DND-41 (cell line): ENCODE measurements at regions not wholly inside any gene's neighbourhood (a gene's known extent, or its start where the extent isn't known, plus 50 kb on each side); places are given as distances from the start of the nearest gene placed in this dataset.

Experiments used
- ATAC-seq: fragments of 200-7000 bp; cut with Tn5 transposase; 3 replicates; pipeline ENCODE4 v1.9.1; 2021; ENCODE audit warnings: low read depth; ENCODE audit not compliant: insufficient read depth
- DNase-seq: peaks from one replicate; pipeline ENCODE4 v3.0.0-alpha.2; 2020
- H2AFZ ChIP-seq: 2 replicates; pipeline ENCODE4 v1.6.0; 2012; ENCODE audit warnings: low read depth, low read length
- H3K27ac ChIP-seq: 2 replicates; pipeline ENCODE4 v1.5.1; 2012; ENCODE audit warnings: low read length, inconsistent platforms
- H3K27me3 ChIP-seq: fragments of 200-600 bp; sonication (generic); 2 replicates; pipeline ENCODE4 v1.6.0; 2012; ENCODE audit warnings: low read length, mild to moderate bottlenecking, inconsistent platforms; ENCODE audit not compliant: insufficient read depth, poor library complexity
- H3K36me3 ChIP-seq: 2 replicates; pipeline ENCODE4 v1.5.1; 2012; ENCODE audit warnings: low read length, inconsistent platforms; ENCODE audit not compliant: insufficient read depth
- H3K4me1 ChIP-seq: 2 replicates; pipeline ENCODE4 v1.5.1; 2012; ENCODE audit warnings: mild to moderate bottlenecking, low read length; ENCODE audit not compliant: insufficient read depth
- H3K4me2 ChIP-seq: 2 replicates; pipeline ENCODE4 v1.6.0; 2012; ENCODE audit warnings: mild to moderate bottlenecking, moderate library complexity, low read length, inconsistent platforms; ENCODE audit not compliant: insufficient read depth
- H3K4me3 ChIP-seq, 2 experiments: fragments of 200-600 bp in 1 of 2; shearing (Covaris generic) in 1 of 2; 2 replicates each; pipeline ENCODE4 v1.5.1; 2012 to 2016; ENCODE audit warnings: inconsistent platforms in 2 of 2, low read length in 2 of 2, mild to moderate bottlenecking in 2 of 2, low read depth in 1 of 2, moderate library complexity in 1 of 2
- H3K79me2 ChIP-seq: 2 replicates; pipeline ENCODE4 v1.6.0; 2012; ENCODE audit warnings: low read length, inconsistent platforms; ENCODE audit not compliant: insufficient read depth
- H3K9ac ChIP-seq: 2 replicates; pipeline ENCODE4 v1.6.0; 2012; ENCODE audit warnings: low read depth, mild to moderate bottlenecking, inconsistent platforms, low read length, moderate library complexity
- H3K9me3 ChIP-seq: 2 replicates; pipeline ENCODE4 v1.5.1; 2012; ENCODE audit warnings: low read length, moderate library complexity, mild to moderate bottlenecking, inconsistent platforms; ENCODE audit not compliant: insufficient read depth, severe bottlenecking
- H4K20me1 ChIP-seq: 2 replicates; pipeline ENCODE4 v1.6.0; 2012; ENCODE audit warnings: low read length; ENCODE audit not compliant: insufficient read depth
- EZH2 ChIP-seq: IDR thresholded peaks from 3 replicates; pipeline ENCODE4 v1.6.1; 2012; ENCODE audit warnings: borderline replicate concordance, low read depth, mild to moderate bottlenecking, moderate library complexity, low read length, inconsistent platforms; ENCODE audit not compliant: severe bottlenecking
- TF ChIP-seq, protein P1 (sequence below): IDR thresholded peaks from 2 replicates; pipeline ENCODE4 v1.5.1; 2012; ENCODE audit warnings: borderline replicate concordance, low read length, moderate library complexity, mild to moderate bottlenecking; ENCODE audit not compliant: poor library complexity, severe bottlenecking; ENCODE audit errors: extremely low read depth

DNA sequence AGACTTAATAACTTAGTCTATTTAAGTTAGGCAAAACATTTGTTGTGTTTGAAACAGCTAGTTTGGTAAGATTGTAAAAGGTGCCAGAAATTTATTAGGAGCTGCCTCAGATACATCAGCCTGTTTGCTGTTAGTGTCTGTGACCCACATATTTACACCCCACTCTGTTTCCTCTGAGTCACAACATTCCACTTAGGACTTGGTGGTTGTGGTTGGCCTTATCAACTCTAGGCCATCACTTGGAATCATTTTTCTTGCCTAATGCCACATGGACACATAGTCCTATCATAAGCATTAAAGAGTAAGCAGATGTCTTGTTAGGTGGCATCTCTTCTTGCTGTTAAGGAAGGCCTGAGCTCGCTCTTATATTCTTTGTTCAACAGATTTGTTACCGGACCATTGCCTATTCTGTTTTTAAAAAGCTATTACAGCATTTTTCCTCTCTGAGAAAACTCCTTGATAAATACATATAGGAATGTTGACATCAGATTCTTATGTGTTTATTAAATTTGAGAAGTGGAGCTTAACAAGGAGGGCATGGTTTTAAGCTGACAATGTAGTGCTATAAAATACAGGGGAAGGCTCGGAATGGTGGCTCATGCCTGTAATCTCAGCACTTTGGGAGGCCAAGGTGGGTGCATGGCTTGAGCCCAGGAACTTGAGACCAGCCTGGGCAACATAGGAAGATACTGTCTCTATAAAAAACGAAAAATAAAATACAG lies 51.2 kb upstream of the PGRMC2 start:
- H3K9me3 ChIP-seq: no peaks in the 10 kb centered on the region
- no peaks in the 10 kb centered on the region for H3K27me3 ChIP-seq
- no peak overlapping the region for H2AFZ ChIP-seq
- H3K9ac ChIP-seq: no peak overlapping the region
- H3K27ac ChIP-seq: no peak overlapping the region
- ATAC-seq: no peak
- no peak for TF ChIP-seq EZH2
- TF ChIP-seq, protein P1, sequence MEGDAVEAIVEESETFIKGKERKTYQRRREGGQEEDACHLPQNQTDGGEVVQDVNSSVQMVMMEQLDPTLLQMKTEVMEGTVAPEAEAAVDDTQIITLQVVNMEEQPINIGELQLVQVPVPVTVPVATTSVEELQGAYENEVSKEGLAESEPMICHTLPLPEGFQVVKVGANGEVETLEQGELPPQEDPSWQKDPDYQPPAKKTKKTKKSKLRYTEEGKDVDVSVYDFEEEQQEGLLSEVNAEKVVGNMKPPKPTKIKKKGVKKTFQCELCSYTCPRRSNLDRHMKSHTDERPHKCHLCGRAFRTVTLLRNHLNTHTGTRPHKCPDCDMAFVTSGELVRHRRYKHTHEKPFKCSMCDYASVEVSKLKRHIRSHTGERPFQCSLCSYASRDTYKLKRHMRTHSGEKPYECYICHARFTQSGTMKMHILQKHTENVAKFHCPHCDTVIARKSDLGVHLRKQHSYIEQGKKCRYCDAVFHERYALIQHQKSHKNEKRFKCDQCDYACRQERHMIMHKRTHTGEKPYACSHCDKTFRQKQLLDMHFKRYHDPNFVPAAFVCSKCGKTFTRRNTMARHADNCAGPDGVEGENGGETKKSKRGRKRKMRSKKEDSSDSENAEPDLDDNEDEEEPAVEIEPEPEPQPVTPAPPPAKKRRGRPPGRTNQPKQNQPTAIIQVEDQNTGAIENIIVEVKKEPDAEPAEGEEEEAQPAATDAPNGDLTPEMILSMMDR: no peak
- H3K4me1 ChIP-seq: no peaks in the 10 kb centered on the region
- DNase-seq: no peak
- H4K20me1 ChIP-seq: no peaks in the 10 kb centered on the region
- no peaks in the 10 kb centered on the region for H3K79me2 ChIP-seq
- no peak overlapping the region for H3K4me3 ChIP-seq
- H3K36me3 ChIP-seq: no peaks in the 10 kb centered on the region
- no peak overlapping the region for H3K4me2 ChIP-seq

DNA sequence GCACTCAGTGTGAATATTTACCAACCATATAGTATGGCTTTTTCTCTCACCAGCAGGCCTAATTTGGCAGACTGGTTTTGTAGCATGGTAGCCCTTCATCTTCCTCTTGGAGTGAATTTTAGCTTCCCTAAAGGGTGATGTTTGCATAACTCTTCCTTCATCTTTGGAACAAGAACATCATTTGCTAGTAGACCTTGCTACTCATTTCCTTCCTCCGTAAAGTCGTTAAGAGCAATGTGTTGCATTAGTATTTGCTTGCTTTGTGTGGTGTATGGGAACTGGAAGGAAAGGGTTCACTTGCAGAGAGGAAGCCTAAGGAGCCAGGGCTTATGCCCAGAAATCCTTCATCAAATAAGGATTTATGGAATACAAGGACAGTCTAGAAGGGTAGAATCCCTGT lies 50.2 kb upstream of the PGRMC2 start:
- Histone ChIP-seq H3K9ac (no peak overlapping the region), H3K79me2 (no peaks in the 10 kb centered on the region), H2AFZ (no peak overlapping the region), H3K27ac (no peak overlapping the region), H3K27me3 (no peaks in the 10 kb centered on the region), H4K20me1 (no peaks in the 10 kb centered on the region), H3K9me3 (no peaks in the 10 kb centered on the region), H3K4me3 (no peak overlapping the region), H3K4me2 (no peak overlapping the region), H3K4me1 (no peaks in the 10 kb centered on the region), H3K36me3 (no peaks in the 10 kb centered on the region)
- TF ChIP-seq, protein P1: no peak
- no peak for TF ChIP-seq EZH2
- ATAC-seq: no peak
- DNase-seq: no peak
